HepG2 (cell line): ENCODE measurements at regions not wholly inside any gene's neighbourhood (a gene's known extent, or its start where the extent isn't known, plus 50 kb on each side); places are given as distances from the start of the nearest gene placed in this dataset.

Source experiments
- ATAC-seq: fragments of 200-7000 bp; cut with Tn5 transposase; 3 replicates; pipeline ENCODE4 v1.9.1; 2020; ENCODE audit warnings: mild to moderate bottlenecking, moderate library complexity
- BruUV-seq: library from RNA; stranded (reverse); fragments of 400-500 nt; replicated peaks from 2 replicates; lab custom pipeline; 2021; lab: Mats Ljungman, UMichigan
- CTCF ChIA-PET: fragments of 300-600 bp; formaldehyde crosslinking; extraction: SDS; loops from one replicate; lab custom pipeline; 2021; ENCODE audit warnings: low total read pairs, inconsistent platforms, low intra/inter-chr PET ratio; lab: Yijun Ruan, JAX
- POLR2A ChIA-PET: fragments of 350-600 bp; sonication (Branson Sonifier 250); formaldehyde crosslinking; loops from one replicate; lab custom pipeline; 2020; ENCODE audit warnings: antibody characterized with exemption, inconsistent platforms; lab: Yijun Ruan, JAX
- DNase-seq: peaks from one replicate; pipeline ENCODE4 v3.0.0-alpha.2; 2015; ENCODE audit warnings: low spot score
- FAIRE-seq: peaks from 3 replicates; lab custom pipeline; 2011; peaks lifted over from hg19 to GRCh38; lab: Jason Lieb, UNC
- H2AFZ ChIP-seq: one replicate; pipeline ENCODE4 v1.6.1; 2011; ENCODE audit warnings: low read length, inconsistent platforms
- H3K27ac ChIP-seq: fragments of 300-600 bp; 3 replicates; pipeline ENCODE4 v1.8.0; 2011; ENCODE audit warnings: mixed run types, mild to moderate bottlenecking, mixed read lengths, low read length, inconsistent platforms; ENCODE audit not compliant: insufficient read depth; ENCODE audit errors: extremely low read length
- H3K27me3 ChIP-seq, 2 experiments: fragments of 200-600 bp in 1 of 2; 2 replicates in 1 of 2; 3 replicates in 1 of 2; pipeline versions ENCODE4 v1.6.0 to v1.8.0; 2011; ENCODE audit warnings: low read length in 2 of 2, mild to moderate bottlenecking in 2 of 2, moderate library complexity in 2 of 2, inconsistent platforms in 1 of 2; ENCODE audit not compliant: insufficient read depth in 2 of 2, control insufficient read depth in 1 of 2
- H3K36me3 ChIP-seq, 2 experiments: fragments of 200-600 bp in 1 of 2; replicated peaks in 1 of 2; 2 replicates in 1 of 2; 3 replicates in 1 of 2; pipeline versions ENCODE4 v1.5.1 to v1.8.0; 2011; ENCODE audit warnings: low read length in 2 of 2, inconsistent platforms in 1 of 2; ENCODE audit not compliant: insufficient read depth in 2 of 2, control insufficient read depth in 1 of 2
- H3K4me1 ChIP-seq: 2 replicates; pipeline ENCODE4 v1.5.1; 2012; ENCODE audit warnings: low read length, inconsistent platforms; ENCODE audit not compliant: insufficient read depth
- H3K4me2 ChIP-seq: 2 replicates; pipeline ENCODE4 v1.6.0; 2011; ENCODE audit warnings: low read depth, low read length, inconsistent platforms
- H3K4me3 ChIP-seq, 3 experiments: fragments of 200-600 bp in 1 of 3; sonication (generic), shearing (Covaris generic) in 1 of 3; replicated peaks in 1 of 3; 2 replicates each; pipeline ENCODE4 v1.5.1; 2011 to 2016; ENCODE audit warnings: low read length in 3 of 3, inconsistent platforms in 2 of 3, low read depth in 2 of 3, mild to moderate bottlenecking in 2 of 3, control low read depth in 1 of 3, mixed read lengths in 1 of 3; ENCODE audit not compliant: insufficient read depth in 1 of 3
- H3K79me2 ChIP-seq: one replicate; pipeline ENCODE4 v1.6.1; 2011; ENCODE audit warnings: low read length, inconsistent platforms; ENCODE audit not compliant: insufficient read depth
- H3K9ac ChIP-seq: 2 replicates; pipeline ENCODE4 v1.6.0; 2011; ENCODE audit warnings: mild to moderate bottlenecking, low read depth, low read length, inconsistent platforms; ENCODE audit not compliant: insufficient read depth
- H3K9me3 ChIP-seq: 2 replicates; pipeline ENCODE4 v1.5.1; 2012; ENCODE audit warnings: mild to moderate bottlenecking, low read length
- H4K20me1 ChIP-seq: 2 replicates; pipeline ENCODE4 v1.6.0; 2011; ENCODE audit warnings: inconsistent platforms, mild to moderate bottlenecking, low read length, moderate library complexity; ENCODE audit not compliant: insufficient read depth
- CREB1 ChIP-seq, 2 experiments: fragments of 450-650 bp in 1 of 2; IDR thresholded peaks; 2 replicates each; pipeline ENCODE4 v1.6.1; 2016 to 2017; ENCODE audit warnings: control low read depth in 1 of 2, mild to moderate bottlenecking in 1 of 2, missing compliant biosample characterization in 1 of 2, missing genetic modification characterization in 1 of 2
- EZH2 ChIP-seq: conservative IDR thresholded peaks from 2 replicates; pipeline ENCODE4 v1.6.1; 2012; ENCODE audit warnings: mild to moderate bottlenecking, low read depth, low read length, moderate library complexity
- MAFK ChIP-seq, 2 experiments: IDR thresholded peaks in 1 of 2; conservative IDR thresholded peaks in 1 of 2; 2 replicates each; pipeline ENCODE4 v1.6.1; 2011; ENCODE audit warnings: improper control_type of control experiment in 2 of 2, low read length in 2 of 2
- NCOA1 ChIP-seq: sonication (generic); formaldehyde crosslinking; IDR thresholded peaks from 2 replicates; pipeline ENCODE4 v1.9.0; 2021; ENCODE audit warnings: missing genetic modification reagents
- POLR2AphosphoS2 ChIP-seq: IDR thresholded peaks from 2 replicates; pipeline ENCODE4 v1.6.1; 2011; ENCODE audit warnings: low read depth, low read length, improper control_type of control experiment
- RBM39 ChIP-seq: fragments of 200-400 bp; formaldehyde crosslinking; IDR thresholded peaks from one replicate; pipeline ENCODE4 v1.6.1; 2018; ENCODE audit warnings: antibody characterized with exemption, mild to moderate bottlenecking, low read depth, low read length; ENCODE audit not compliant: poor library complexity, severe bottlenecking
- RNF2 ChIP-seq: fragments of 450-650 bp; conservative IDR thresholded peaks from 2 replicates; pipeline ENCODE4 v1.6.1; 2016; ENCODE audit warnings: low read depth
- SIN3B ChIP-seq: fragments of 150-350 bp; IDR thresholded peaks from 2 replicates; pipeline ENCODE4 v1.6.1; 2014; ENCODE audit warnings: low read length
- SRSF1 ChIP-seq: fragments of 200-400 bp; formaldehyde crosslinking; optimal IDR thresholded peaks from 2 replicates; pipeline ENCODE3; 2017; ENCODE audit warnings: mild to moderate bottlenecking, low read depth, low read length, moderate library complexity
- TSC22D2 ChIP-seq: sonication (generic); formaldehyde crosslinking; IDR thresholded peaks from 2 replicates; pipeline ENCODE4 v1.5.1; 2020; ENCODE audit warnings: missing genetic modification reagents, mild to moderate bottlenecking, borderline replicate concordance
- ZC3H4 ChIP-seq: sonication (generic); formaldehyde crosslinking; IDR thresholded peaks from 2 replicates; pipeline ENCODE4 v1.4.0; 2020; ENCODE audit warnings: missing genetic modification reagents, borderline replicate concordance
- ZNF263 ChIP-seq: sonication (generic); formaldehyde crosslinking; IDR thresholded peaks from 2 replicates; pipeline ENCODE4 v1.4.0; 2020; ENCODE audit warnings: missing genetic modification reagents
- ZNF264 ChIP-seq: sonication (generic); formaldehyde crosslinking; IDR thresholded peaks from 2 replicates; pipeline ENCODE4 v1.4.0; 2020; ENCODE audit warnings: missing genetic modification reagents
- ZNF501 ChIP-seq: sonication (generic); formaldehyde crosslinking; IDR thresholded peaks from 2 replicates; pipeline ENCODE4 v1.5.1; 2020; ENCODE audit warnings: mild to moderate bottlenecking, moderate library complexity, missing genetic modification reagents
- ZNF556 ChIP-seq: sonication (generic); formaldehyde crosslinking; IDR thresholded peaks from 2 replicates; pipeline ENCODE4 v1.4.0; 2020; ENCODE audit warnings: mild to moderate bottlenecking, missing genetic modification reagents, borderline replicate concordance
- ZNF567 ChIP-seq: sonication (generic); formaldehyde crosslinking; IDR thresholded peaks from 2 replicates; pipeline ENCODE4 v1.8.1; 2023; ENCODE audit warnings: mild to moderate bottlenecking, missing genetic modification reagents, borderline replicate concordance
- in situ Hi-C: cut with HindIII; loops from 2 replicates; pipeline ENCODE4 v1.10.0; 2017; ENCODE audit warnings: low pct_unique_long_range_greater_than_20kb; ENCODE audit not compliant: extremely low pct_ligation_motif_present
- intact Hi-C: fragments of 100-400 bp; cut with micrococcal nuclease; formaldehyde crosslinking; loops from one replicate; pipeline ENCODE4 v1.10.0; 2022; ENCODE audit not compliant: unreplicated experiment
- TF ChIP-seq, protein P1 (sequence below): sonication (generic); formaldehyde crosslinking; IDR thresholded peaks from 2 replicates; pipeline ENCODE4 v1.5.0; 2020; ENCODE audit warnings: missing genetic modification reagents
- TF ChIP-seq, protein P2 (sequence below): sonication (generic); formaldehyde crosslinking; IDR thresholded peaks from 2 replicates; pipeline ENCODE4 v1.5.0; 2020; ENCODE audit warnings: mild to moderate bottlenecking, low read depth, missing genetic modification reagents, borderline replicate concordance
- TF ChIP-seq, protein P3 (sequence below): sonication (generic); formaldehyde crosslinking; IDR thresholded peaks from 2 replicates; pipeline ENCODE4 v1.8.0; 2022; ENCODE audit warnings: missing genetic modification reagents, low read depth, mild to moderate bottlenecking, borderline replicate concordance

DNA sequence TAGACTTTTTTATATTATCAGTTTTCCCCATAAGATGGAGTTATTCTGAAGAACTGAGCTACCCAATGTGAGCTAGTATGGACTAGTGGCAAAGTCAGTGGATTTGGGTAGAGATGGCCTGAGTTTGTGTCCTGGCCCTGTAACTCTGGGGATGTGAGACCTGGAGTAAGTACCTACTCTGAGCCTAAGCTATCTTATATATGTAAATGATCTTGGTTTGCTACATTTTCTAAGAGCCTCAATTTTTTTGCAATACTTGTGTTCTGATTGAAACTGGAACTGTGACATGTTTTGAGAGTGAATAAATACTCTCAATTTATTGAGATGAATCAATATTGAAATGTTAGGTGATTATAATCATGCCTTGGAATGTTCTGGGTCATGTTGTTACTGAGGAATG is 73.6 kb downstream of the ZNF621 start:
- no peak for ATAC-seq
- TF ChIP-seq ZNF264 (no peak), ZNF263 (no peak), MAFK (conservative IDR thresholded peaks at IDR 0.05 in 1 of 2, IDR thresholded peaks at IDR 0.05 in 1 of 2; ENCODE audit: low read length in 2 of 2) (no peak), SIN3B (no peak), TSC22D2 (CRISPR knock-in tag) (no peak), POLR2AphosphoS2 (no peak), ZNF501 (CRISPR knock-in tag) (no peak), RBM39 (no peak), SRSF1 (no peak), CREB1 (IDR thresholded peaks at IDR 0.05) (no peak), CREB1 (CRISPR knock-in tag; IDR thresholded peaks at IDR 0.05) (no peak), ZC3H4 (CRISPR knock-in tag) (no peak), ZNF556 (CRISPR knock-in tag) (no peak), EZH2 (no peak), NCOA1 (no peak), ZNF567 (CRISPR knock-in tag) (no peak), RNF2 (no peak)
- TF ChIP-seq, protein P1, sequence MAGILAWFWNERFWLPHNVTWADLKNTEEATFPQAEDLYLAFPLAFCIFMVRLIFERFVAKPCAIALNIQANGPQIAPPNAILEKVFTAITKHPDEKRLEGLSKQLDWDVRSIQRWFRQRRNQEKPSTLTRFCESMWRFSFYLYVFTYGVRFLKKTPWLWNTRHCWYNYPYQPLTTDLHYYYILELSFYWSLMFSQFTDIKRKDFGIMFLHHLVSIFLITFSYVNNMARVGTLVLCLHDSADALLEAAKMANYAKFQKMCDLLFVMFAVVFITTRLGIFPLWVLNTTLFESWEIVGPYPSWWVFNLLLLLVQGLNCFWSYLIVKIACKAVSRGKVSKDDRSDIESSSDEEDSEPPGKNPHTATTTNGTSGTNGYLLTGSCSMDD = no peak
- TF ChIP-seq, protein P2, sequence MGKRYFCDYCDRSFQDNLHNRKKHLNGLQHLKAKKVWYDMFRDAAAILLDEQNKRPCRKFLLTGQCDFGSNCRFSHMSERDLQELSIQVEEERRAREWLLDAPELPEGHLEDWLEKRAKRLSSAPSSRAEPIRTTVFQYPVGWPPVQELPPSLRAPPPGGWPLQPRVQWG = no peak
- TF ChIP-seq, protein P3, sequence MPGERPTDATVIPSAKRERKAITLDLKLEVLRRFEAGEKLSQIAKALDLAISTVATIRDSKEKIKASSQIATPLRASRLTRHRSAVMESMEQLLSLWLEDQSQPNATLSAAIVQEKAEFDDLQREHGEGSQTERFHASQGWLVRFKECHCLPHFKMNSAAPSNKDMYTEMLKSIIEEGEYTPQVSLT (CRISPR knock-in tag) = no peak
- Histone ChIP-seq H3K4me3 (no peak overlapping the region), H3K4me2 (no peak overlapping the region), H3K9ac (no peak overlapping the region), H3K27ac (no peak overlapping the region), H3K36me3 (no peaks in the 10 kb centered on the region), H4K20me1 (no peaks in the 10 kb centered on the region), H3K27me3 (no peaks in the 10 kb centered on the region; a peak in 1 of 5 replicates), H2AFZ (no peak overlapping the region), H3K4me1 (peaks cover 8% of the 10 kb centered on the region), H3K79me2 (no peaks in the 10 kb centered on the region), H3K9me3 (no peaks in the 10 kb centered on the region)
- ChIA-PET CTCF (no interaction called here), POLR2A (no interaction called here)
- BruUV-seq = no TSS peak
- intact Hi-C loops (no loop called here), in situ Hi-C loops (loop anchor here (25.0 kb wide), 1 partner anchor 614 kb away; no protein-coding TSS in a partner anchor)
- FAIRE-seq = no peak
- no peak for DNase-seq
